ENCODE measurements at regions not wholly inside any gene's neighbourhood (a gene's known extent, or its start where the extent isn't known, plus 50 kb on each side); places are given as distances from the start of the nearest gene placed in this dataset.

DNA sequence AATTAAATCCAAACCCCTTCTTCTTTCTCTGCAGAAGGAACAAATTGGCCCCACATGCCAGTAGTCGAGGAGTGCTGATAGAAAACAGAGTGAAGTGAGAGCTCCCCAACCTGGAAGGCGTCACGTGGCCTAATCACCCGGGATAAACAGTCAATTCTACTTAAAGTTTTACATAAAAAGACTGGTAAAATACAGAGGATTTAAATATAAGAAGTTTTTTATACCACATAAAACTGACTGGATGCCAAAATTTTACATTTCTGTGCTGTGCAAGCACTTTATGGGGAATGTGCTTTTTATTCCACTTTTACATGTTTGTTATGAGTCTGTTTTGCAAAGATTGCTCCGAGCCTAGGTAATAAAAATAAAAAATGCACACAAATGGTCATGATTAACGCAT lies 1586.8 kb upstream of the ACVR2A start:
- no peak for ATAC-seq
- DNase-seq: no peak
- intact Hi-C loops (cut with micrococcal nuclease): no loop called here

DNA sequence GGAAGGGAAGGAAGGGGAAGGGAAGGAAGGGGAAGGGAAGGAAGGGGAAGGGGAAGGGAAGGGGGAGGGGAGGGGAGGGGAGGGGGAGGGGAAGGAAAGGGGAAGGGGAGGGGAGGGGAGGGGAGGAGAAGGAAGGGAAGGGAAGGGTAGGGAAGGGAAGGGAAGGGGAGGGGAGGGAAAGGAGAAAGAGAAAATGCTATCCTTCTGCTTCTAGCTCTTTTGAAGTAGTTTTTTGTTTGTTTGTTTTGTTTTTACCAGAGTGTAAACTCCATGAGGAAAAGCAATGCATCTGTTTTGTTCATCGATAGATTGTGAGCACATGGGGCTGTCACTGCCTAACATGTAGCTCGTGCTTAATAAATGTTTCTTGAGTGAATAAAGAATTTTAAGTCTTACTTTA lies 1592.7 kb upstream of the ACVR2A start:
- intact Hi-C loops (cut with micrococcal nuclease): no loop called here
- no peak for DNase-seq
- ATAC-seq: no peak

DNA sequence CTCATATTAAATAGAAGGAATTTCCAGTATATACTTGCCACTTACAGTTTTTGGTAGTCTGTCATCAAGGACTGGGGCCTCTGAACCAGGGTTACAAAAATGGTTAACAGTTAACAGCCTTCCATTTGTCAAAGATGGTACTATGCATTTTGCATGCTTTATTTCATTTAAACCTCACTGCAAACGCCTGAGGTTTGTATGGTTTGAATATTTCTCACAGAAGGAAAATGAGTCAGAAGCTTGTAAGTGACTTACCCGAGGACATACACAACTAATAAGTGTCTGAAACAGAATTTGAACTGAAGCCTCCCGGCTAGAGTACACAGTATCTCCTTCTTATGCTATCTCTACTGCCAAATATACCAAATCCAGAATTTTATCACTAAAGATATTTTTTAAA lies 1593.5 kb upstream of the ACVR2A start:
- ATAC-seq: no peak
- no peak for DNase-seq
- intact Hi-C loops (cut with micrococcal nuclease): no loop called here

DNA sequence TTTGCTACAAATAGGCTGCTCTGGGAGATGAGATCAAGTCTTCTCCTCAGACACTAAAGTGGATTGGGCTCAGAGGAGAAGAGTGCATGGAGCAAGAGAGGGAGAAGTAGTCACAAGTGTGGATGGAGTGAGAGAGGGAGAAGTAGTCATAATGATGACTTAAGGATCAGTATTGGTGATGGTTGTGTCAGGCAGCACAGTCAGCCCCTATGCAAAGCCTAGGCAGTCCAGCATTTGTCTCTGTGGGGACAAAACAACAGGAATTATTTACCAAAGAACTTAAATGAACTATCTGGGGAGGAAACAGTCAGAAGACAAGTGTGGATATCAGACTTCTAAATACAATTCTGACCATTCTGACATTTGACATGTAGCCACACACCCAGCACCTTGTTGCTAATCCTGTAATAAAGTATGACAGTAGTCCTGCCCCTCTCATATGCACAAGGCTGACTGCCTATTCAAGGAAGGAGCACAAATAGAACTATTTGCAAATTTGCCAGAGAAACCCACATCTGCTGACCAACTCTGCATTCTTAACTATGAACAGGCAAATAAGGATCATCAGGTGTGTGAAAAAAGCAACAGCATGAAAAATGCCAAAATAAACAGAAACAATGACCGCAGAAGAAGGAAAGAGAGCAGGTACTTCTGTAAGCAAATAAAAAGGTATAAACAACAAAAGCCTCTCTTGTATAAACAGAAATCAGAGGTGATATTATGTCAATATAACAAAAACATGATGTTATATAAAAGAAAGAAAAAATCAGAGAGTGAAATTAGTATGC lies 1597.9 kb upstream of the ACVR2A start:
- no peak for ATAC-seq
- intact Hi-C loops (cut with micrococcal nuclease): no loop called here
- DNase-seq: no peak

DNA sequence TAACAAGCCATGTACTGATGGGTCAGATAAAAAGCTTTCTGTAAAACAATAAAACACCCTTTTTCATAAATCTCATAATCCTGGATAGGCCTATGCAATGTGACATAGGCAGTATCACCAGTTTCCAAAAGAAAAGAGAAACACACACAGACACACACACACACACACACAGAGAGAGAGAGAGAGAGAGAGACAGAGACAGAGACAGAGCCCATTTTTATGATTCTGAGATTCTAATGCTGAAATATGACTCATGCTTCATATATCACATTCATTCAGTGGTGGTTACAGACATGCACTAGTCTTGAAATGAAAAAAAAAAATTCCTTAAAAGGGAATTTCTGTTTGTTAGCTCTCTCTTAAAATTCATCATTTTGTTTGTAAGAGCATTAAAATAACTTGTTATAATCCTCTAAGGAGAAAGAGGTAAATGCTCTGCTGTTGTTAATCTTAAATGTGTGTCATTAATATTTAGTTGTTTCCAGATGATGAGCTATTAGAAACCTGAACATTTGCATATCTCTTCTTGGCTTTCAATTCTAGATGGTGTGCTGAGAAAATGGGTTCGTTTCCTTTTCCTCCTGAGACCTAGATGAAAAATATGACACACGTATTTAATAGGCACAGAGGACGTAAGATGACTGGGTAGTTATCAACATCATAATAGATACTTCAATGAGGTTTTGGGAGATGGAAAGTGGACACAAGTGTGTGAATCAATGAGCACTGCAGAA lies 1598.7 kb upstream of the ACVR2A start:
- ATAC-seq (no peak), DNase-seq (no peak)
- intact Hi-C loops (cut with micrococcal nuclease): no loop called here

DNA sequence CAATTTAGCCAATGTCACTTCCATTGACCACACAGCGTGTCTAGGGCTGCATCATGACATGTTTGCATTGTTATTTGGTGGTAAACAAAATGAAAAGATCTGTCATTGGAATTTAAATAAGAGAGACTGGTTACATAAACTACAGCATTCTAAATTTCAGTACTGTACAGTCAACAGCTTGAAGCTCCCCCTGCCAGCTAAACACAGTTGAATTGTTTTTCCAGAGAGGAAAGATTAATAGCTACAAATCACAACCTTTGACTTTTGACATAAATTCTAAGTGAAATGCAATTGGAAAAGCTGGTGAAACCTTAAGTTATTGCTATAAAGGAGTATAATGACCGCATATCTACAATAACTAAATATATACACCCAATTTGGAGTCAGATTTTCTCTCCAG lies 1600.0 kb upstream of the ACVR2A start:
- ATAC-seq (no peak), DNase-seq (no peak)
- intact Hi-C loops (cut with micrococcal nuclease): no loop called here

DNA sequence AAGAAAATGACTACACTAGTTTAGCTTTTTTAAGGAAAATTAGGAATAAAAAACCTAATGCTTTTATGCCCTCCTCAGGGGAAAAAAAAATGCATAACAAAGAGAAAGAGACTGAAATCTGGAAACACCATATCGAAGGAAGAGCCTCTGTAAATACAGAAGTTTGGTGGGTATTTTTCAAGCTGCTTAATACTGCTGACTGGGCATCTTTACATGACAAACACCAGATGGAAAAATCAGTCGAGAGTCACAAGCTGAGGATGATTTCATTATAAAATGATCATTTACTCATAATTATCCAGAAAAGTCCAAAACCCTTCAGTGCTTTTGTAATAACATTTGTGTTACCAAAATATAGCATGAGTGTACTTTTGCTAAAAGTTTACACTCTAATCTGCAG lies 1600.7 kb upstream of the ACVR2A start:
- intact Hi-C loops (cut with micrococcal nuclease): no loop called here
- no peak for DNase-seq
- ATAC-seq: no peak

DNA sequence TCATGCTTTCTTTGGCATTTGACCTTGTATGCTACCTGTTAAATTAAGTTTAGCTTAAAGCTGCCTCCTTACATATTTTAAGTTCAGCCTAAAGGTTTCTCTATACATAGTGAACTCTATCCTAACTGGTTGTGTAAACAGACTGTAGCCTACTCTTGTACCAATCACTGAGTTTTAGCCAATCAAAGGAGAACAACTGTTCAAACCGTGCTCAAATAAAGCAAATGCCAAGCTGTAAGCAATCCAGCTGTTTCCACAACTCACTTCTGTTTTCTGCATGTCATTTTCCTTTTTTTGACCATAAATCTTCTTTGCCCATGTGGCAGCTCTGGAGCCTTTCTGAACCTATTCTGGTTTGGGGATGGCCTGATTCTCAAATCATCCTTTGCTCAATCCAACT lies 1603.8 kb upstream of the ACVR2A start:
- DNase-seq (no peak), ATAC-seq (no peak)
- intact Hi-C loops (cut with micrococcal nuclease): no loop called here

DNA sequence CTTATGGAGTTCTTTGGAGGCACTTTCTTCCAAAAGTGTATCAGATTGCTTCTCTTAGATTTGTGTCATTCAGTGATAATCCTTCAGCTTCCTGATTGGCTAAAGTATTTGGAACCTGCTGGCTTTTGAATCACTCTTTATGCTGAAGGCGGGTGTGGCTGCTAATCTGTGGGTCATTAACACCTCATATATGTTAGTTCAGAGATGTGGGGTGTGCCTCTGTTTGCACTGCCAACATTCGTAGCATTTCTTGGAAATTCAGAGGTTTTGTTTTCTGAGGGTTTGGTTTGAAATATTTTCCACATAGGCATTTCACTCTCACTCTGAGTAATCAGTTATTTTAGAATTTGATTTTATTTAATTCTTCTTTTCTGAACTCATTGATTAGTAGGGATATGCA lies 1604.4 kb upstream of the ACVR2A start:
- intact Hi-C loops (cut with micrococcal nuclease): no loop called here
- no peak for ATAC-seq

DNA sequence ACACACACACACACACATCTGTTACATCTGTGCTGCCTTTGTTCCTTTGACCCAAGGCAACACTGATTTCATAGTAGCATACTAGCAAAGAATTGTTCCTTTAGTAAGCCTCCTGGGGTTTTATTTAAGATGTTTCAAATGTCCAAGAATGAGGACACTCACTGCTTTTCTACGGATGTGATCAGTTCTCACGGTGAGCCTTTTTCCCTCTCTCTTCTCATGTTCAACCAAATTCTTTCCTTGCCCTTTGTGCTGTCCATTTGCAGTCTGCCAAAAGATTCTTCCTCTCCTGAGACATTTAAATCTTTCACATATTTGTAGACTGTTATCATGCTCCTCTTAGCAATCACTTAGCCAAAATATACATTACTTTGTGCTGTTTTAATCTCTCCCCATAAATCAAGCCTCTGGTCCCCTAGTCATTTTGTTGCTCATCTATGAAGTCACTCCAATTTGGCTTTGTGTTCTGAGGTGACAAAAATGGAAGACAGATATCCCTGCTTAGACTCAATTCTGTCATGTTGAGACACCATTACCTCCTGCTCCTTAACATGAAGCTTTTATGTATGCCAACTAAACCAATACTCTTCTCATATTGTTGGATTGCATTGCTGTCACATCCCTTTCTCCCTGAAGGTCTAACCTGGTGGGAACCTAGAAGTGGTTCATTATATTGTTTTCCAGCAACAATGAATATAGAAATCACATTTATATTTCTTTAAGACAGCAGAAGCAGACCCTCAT lies 1605.3 kb upstream of the ACVR2A start:
- ATAC-seq: peak; percentile 56
- intact Hi-C loops (cut with micrococcal nuclease): no loop called here
- DNase-seq: no peak

More for the DNA sequence above, 1604.4 kb upstream of the ACVR2A start:
- no peak for DNase-seq

DNA sequence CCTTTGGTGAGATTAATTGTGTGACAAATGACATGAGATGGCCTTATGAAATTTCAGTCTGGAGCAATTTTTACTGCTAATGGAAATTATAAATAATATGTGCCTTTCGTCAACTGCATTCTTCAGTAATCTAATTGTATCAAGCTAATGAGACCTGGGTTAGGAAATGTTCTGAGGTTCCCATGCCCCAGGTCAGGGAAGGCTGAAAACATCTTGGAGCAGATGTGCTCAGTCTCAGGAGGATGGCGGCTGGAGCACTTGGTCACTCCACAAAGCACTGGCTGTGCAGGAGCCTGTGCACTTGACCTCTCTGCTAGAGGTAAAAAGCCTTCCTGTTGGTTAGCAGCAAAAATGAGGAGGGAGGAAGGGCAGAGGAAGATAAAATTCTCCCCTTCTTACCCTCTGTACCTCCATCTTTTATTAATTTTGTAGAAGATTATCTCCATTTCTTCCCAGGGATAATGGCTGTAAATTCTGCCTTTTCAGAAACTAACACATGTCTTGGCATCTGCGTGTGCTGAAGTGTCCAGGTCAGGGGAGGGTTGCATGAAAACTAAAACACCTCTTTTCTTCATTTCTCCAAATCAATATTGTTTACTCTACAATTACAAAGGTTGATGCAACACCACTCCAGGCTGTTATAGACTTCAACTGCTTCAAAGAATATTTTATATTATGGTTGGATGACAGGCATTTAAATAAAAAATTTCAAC lies 1606.4 kb upstream of the ACVR2A start:
- DNase-seq: peak; percentile 23
- intact Hi-C loops (cut with micrococcal nuclease): no loop called here
- peak; percentile 71 for ATAC-seq

DNA sequence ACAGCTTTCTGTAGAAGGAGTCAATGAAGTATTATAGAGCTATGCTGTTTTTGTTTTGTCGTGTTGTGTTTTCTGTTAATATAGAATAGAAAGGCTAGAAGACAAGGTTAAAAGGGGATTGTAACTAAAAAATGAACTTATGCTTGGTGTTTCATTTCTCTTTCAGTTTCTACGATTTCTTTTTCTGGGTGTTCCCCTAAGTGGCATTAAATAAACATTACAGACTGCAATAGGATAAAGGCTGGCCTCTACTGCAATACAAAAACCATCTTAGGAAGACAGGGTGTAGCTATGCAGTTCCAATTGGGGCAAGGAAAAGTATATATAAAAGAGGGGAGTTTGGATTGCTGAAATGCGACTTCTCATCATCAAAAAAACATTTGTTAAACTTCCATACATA lies 1609.7 kb upstream of the ACVR2A start:
- DNase-seq: no peak
- ATAC-seq: no peak
- intact Hi-C loops (cut with micrococcal nuclease): no loop called here

DNA sequence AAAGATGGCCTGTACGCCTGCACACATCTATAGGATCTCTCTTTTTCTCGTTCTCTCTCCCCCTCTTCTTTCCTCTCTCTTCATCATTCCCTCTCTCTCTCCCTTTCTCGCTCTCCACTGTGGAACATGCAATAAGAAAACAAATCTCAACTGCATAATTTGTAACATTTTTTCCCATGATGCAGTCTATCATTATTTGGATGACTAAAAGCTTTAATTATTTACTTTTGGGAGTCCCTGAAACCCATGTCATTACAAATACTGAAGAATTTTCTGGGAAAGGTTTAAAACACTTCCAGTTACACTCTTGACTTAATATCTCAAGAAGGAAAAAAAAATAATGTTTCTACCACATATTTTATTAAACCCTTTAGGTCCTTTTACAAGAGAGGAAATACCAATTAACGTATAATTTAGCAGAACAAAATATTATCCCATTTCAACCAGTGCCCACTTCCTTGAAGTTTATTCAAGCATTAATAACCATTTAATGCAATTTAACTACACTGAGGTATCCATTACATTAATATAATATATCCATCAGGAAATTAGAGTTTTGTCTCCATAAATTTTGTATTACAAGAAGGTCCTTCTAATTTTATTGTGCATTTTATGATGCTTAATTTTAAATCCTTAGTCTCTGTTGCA lies 1615.2 kb upstream of the ACVR2A start:
- DNase-seq: no peak
- intact Hi-C loops (cut with micrococcal nuclease): no loop called here
- ATAC-seq: no peak

DNA sequence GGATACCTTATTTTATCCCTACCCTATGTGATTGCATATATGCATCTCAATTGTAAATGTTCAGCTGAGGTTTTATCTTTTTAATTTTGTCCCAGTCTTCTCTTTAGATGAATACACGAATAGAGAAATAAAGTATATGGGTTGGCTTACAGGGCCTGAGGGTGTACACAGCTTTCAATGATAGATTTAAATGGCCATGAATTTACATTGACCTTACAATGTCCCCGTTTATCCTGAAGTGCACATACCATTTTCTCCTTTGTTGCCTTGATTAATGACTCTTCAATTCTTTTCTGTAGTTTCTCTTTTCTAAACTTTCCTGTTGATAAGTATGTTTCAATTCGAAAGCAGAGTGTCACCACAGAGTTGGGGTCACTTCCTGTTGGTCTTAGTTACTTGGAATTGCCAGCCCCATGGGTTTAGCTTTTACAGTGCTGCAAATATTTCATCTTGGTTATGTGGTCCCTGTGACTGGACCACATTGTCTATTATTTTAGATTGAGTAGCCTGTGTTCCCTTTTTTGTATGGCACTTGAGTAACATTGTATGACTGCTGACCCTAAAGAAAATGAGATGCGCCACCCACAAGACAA lies 1616.3 kb upstream of the ACVR2A start:
- ATAC-seq: no peak
- no peak for DNase-seq
- intact Hi-C loops (cut with micrococcal nuclease): no loop called here

DNA sequence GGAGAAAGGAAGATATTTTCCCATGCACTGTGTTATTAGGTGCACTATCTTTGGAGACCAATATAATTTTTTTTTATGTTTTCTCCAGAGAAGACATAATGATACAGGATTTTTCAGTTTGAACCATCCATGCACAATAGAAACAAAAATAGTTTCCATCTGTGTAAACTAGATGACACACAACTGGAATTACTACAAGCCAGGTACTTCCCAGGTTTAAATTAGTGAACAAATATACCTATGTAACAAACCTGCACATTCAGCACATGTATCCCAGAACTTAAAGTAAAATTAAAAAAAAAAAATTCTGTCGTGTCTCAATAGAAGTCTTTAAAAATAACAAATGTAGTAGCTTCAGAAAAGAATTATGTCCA lies 1616.8 kb upstream of the ACVR2A start:
- DNase-seq (no peak), ATAC-seq (no peak)
- intact Hi-C loops (cut with micrococcal nuclease): no loop called here

DNA sequence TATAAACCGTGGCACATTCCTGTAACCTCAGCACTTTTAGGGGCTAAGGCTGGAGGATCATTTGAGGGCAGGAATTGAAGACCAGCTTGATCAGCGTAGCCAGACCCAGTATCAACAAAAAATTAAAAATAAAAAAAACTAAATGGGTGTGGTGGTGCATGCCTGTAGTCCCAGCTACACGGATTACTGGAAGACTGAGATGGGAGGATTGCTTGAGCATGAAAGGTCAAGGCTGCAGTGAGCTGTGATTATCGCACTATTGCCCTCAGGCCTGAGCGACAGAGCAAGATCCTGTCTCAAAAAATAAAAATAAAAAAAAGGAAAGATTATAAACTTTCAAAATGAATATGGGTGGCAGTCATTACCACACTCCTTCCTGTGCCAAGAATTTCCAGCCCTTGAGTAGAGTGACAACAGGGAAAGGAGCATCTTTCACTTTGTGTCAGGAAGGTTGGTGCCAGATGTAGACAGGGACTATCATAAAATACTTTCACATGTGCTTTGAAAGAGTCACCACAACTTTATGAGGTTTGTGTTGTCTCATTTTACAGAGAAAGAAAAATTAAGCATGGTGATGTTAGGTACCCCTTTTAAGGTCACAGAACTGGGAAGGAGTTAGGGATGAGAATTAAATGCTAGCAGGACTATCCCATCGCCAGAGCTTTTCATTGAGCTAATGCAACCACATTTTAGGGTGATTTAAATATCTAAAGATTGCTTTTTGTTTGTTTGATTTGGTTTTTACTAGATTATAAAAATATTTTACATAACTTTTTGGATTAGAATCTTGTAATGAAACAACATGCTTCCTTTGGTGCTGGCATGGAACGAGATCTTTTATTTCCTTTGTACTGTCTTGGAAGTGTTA lies 1617.4 kb upstream of the ACVR2A start:
- no peak for DNase-seq
- intact Hi-C loops (cut with micrococcal nuclease): no loop called here
- ATAC-seq: no peak

DNA sequence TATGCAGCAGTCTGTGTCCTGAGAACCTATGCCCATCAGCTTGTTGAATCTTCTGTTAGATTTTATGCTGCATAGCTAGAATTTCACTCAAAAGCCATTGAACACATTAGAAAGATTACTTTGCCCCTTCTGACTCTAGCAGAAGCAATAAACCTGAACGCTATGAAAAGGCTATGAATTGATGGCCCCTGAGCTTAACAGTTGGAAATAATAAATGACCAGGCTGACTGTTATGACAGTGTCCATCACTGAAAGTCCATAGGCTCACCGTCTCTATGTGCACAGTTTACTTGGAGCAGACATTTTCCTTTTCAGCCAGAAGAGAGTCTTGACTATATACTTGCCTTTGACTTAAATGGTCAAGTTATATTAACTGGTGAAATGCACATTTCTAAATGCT lies 1618.8 kb upstream of the ACVR2A start:
- no peak for DNase-seq

DNA sequence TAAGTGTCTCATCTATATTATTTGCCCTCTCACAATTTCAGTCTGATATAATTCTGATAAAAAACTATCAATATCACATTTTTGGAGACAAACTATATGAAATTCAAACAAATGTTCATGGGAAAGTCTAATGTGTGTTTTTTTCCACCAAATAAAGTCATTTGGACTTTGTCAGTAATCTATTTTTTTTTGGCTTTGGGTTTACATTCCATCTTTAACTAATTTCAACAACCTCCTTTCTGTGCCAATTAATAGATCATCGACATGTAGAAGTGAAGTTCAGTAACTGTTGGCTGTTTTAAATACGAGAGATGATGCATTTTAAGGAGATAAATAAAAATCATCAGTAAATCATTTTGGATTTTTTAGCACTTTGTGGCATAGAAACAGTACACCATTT lies 1623.0 kb upstream of the ACVR2A start:
- intact Hi-C loops (cut with micrococcal nuclease): no loop called here
- ATAC-seq: no peak

More for the DNA sequence above, 1618.8 kb upstream of the ACVR2A start:
- intact Hi-C loops (cut with micrococcal nuclease): no loop called here
- ATAC-seq: no peak

More for the DNA sequence above, 1623.0 kb upstream of the ACVR2A start:
- no peak for DNase-seq

Data from left ventricle myocardium superior (tissue), 1 donor.